SK-N-SH (cell line): ENCODE measurements at regions not wholly inside any gene's neighbourhood (a gene's known extent, or its start where the extent isn't known, plus 50 kb on each side); places are given as distances from the start of the nearest gene placed in this dataset.

ENCODE experiments used
- CTCF ChIP-seq: fragments of 200-600 bp; sonication (generic); IDR thresholded peaks from 2 replicates; pipeline ENCODE4 v1.6.1; 2017; ENCODE audit warnings: antibody characterized with exemption, mild to moderate bottlenecking, moderate library complexity
- EP300 ChIP-seq, 2 experiments: IDR thresholded peaks; 2 replicates each; pipeline versions ENCODE4 v1.4.0 to v1.6.1; 2012; ENCODE audit warnings: borderline replicate concordance in 1 of 2, low read depth in 1 of 2, low read length in 1 of 2
- EZH2phosphoT487 ChIP-seq: fragments of 200-600 bp; sonication (generic); IDR thresholded peaks from 2 replicates; pipeline ENCODE4 v1.6.1; 2017; ENCODE audit warnings: low read depth, mixed run types, mild to moderate bottlenecking, antibody characterized with exemption, moderate library complexity, borderline replicate concordance
- FOSL2 ChIP-seq: IDR thresholded peaks from 2 replicates; pipeline ENCODE4 v1.4.0; 2012; ENCODE audit warnings: low read depth, mild to moderate bottlenecking, moderate library complexity, borderline replicate concordance
- GABPA ChIP-seq: IDR thresholded peaks from 2 replicates; pipeline ENCODE4 v1.4.0; 2012; ENCODE audit warnings: low read depth, mild to moderate bottlenecking
- MXI1 ChIP-seq: IDR thresholded peaks from 2 replicates; pipeline ENCODE4 v1.6.1; 2012; ENCODE audit warnings: mild to moderate bottlenecking, low read depth, low read length, improper control_type of control experiment
- NFIC ChIP-seq: IDR thresholded peaks from 2 replicates; pipeline ENCODE4 v1.4.0; 2012; ENCODE audit warnings: borderline replicate concordance
- RAD21 ChIP-seq: IDR thresholded peaks from 2 replicates; pipeline ENCODE4 v1.6.1; 2012; ENCODE audit warnings: mild to moderate bottlenecking, low read length
- REST ChIP-seq: IDR thresholded peaks from 2 replicates; pipeline ENCODE4 v1.6.1; 2012; ENCODE audit warnings: mild to moderate bottlenecking, low read depth, low read length, moderate library complexity
- RFX5 ChIP-seq: IDR thresholded peaks from 2 replicates; pipeline ENCODE4 v1.6.1; 2012; ENCODE audit warnings: mild to moderate bottlenecking, improper control_type of control experiment, low read length

DNA sequence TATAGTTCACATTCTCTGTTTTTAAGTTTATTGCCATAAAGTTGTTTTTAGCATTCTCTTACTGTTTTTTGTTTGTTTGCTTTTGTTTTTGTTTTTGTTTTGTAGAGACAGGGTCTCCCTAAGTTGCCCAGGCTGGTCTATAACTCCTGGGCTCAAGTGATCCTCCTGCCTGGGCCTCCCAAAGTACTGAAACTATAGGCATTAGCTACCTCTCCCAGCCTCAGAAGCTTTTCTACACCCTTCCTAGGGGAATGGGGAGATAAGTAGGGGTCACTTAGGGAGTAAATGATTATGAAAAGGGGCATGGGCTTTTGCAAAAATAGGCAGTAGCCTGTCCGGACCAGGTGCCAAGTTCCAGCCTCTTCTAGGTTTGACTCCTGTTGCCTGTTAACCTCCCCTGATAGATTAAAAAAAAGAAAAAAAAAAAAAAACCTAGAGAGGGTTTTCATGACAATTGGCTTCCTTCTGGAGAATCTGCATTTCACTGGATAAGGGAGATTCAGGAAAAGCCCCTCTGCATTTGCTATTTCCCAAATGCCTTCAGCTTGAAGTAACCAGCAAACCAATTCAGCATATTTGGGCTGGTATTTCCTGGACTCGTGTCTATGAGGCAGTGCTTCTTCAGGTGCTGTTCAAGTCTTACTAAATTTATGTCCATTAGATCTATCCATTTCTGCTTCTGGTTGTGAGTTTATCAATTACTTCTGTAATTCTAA lies 216.8 kb downstream of the TM9SF2 start:
- no peak for TF ChIP-seq CTCF
- TF ChIP-seq FOSL2 = no peak
- TF ChIP-seq GABPA = no peak
- no peak for TF ChIP-seq RFX5
- TF ChIP-seq EP300 (IDR thresholded peaks at IDR 0.05; ENCODE audit: borderline replicate concordance in 1 of 2, low read depth in 1 of 2, low read length in 1 of 2) = no peak
- no peak for TF ChIP-seq NFIC
- no peak for TF ChIP-seq EZH2phosphoT487
- no peak for TF ChIP-seq MXI1
- no peak for TF ChIP-seq RAD21
- TF ChIP-seq REST = no peak
